BLaER1 (cell line): ENCODE measurements at regions not wholly inside any gene's neighbourhood (a gene's known extent, or its start where the extent isn't known, plus 50 kb on each side); places are given as distances from the start of the nearest gene placed in this dataset.

Experiments used
- H3K27ac ChIP-seq: shearing (Covaris generic); formaldehyde crosslinking; 2 replicates; pipeline ENCODE4 v1.8.1; 2022
- H3K27me3 ChIP-seq: shearing (Covaris generic); formaldehyde crosslinking; 2 replicates; pipeline ENCODE4 v1.8.1; 2022
- H3K36me3 ChIP-seq: shearing (Covaris generic); formaldehyde crosslinking; 2 replicates; pipeline ENCODE4 v1.8.1; 2022
- H3K4me1 ChIP-seq: shearing (Covaris generic); formaldehyde crosslinking; 2 replicates; pipeline ENCODE4 v1.8.1; 2022
- H3K4me2 ChIP-seq: shearing (Covaris generic); formaldehyde crosslinking; 2 replicates; pipeline ENCODE4 v1.8.1; 2022
- H3K4me3 ChIP-seq: shearing (Covaris generic); formaldehyde crosslinking; 2 replicates; pipeline ENCODE4 v1.8.1; 2022
- H3K9ac ChIP-seq: shearing (Covaris generic); formaldehyde crosslinking; 2 replicates; pipeline ENCODE4 v1.8.1; 2022
- H3K9me3 ChIP-seq: shearing (Covaris generic); formaldehyde crosslinking; 2 replicates; pipeline ENCODE4 v1.8.1; 2022
- H4K20me1 ChIP-seq: shearing (Covaris generic); formaldehyde crosslinking; 2 replicates; pipeline ENCODE4 v1.8.1; 2022
- Cebpa-rat ChIP-seq: shearing (Covaris generic); IDR thresholded peaks from 2 replicates; pipeline ENCODE4 v1.8.1; 2022

DNA sequence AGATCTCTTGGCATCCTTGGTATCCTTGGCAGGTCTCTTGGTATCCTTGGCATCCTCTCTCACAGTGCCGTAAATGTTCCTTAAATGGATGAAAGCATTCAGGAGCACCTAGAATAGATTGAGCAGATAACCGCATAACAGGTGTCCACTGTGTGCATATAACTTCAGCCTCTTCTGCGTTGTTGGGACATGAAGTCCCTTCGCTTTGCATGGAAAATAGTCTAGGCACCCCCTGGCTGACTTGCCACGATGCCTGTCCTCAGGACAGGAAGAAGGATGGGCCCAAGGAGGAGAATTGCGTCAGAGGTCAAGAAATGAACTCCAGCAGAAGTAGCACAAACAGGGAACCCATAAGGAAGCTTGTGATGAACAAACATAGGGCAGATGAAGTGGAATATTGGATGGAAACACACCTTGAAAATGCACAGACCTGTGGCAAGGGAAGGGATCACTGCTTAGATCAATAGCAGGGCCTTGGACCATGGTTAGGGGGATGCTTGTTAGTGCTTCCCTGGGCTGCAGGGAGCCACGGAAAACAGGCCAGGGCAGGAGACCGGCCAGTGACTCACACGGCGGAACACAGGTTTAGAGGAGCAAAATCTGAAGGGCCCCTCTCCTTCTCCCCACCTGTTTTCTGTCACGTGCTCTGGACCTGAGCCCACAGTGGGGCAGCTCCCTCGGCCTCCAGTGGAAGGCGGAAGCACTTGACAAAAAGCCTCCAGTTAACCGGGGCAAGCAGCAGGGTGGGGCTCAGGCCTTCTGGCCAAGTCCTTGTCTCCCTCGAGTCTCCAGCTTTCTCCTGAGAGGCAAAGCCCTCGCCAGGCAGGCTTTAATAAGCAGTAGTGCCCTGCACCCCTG, 99.2 kb upstream of the ASAP2 start:
- H3K4me1 ChIP-seq, result peaks cover 60% of the 10 kb centered on the region
- H3K27me3 ChIP-seq, result peaks cover 13% of the 10 kb centered on the region; the same call in 1 of the 2 replicates
- no peak for TF ChIP-seq Cebpa-rat
- H3K36me3 ChIP-seq, result no peaks in the 10 kb centered on the region
- no peak overlapping the region for H3K4me3 ChIP-seq
- peak overlapping the region; percentile 60 for H3K4me2 ChIP-seq
- no peaks in the 10 kb centered on the region for H4K20me1 ChIP-seq
- H3K9me3 ChIP-seq, result no peaks in the 10 kb centered on the region
- no peak overlapping the region for H3K9ac ChIP-seq
- peak overlapping the region; percentile 74 for H3K27ac ChIP-seq

DNA sequence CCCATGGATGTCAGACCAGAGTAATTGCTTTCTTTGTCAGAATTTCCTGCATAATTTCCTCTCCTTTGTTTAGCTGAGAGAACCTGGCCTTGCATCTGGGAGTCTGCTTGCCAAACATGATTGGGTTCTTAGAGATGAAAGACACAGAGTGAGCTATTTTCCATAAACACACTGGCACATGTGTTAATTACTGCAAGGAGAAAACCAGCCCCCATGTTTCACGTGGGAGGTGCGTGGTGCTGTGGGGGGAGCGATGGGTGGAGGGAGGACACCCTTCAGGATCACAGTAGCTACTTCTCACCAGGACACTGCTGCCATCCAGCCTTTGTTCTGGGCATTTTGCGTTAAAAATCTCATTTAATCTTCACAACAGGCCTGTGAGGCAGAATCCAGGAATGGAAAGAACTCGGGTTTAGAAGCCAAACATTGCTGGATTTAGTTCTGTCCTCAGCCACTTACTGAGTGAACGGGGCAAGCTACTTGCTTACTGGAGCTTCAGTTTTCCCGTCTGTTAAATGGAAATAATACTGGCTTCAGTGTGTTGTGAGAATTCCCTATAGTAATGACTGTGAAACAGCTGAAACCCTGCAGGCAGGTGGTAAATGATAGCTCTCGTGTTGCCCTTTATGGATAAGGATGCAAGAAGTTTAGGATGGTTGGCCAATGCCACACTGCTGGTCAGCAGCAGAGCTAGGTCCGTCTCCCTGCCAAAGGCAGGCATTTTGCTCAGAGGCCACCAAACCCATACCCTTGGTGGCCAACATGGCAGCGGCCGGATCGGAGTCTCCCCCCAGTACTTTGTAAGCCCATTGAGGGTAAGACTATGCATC, 100.1 kb upstream of the ASAP2 start:
- no peak overlapping the region for H3K4me3 ChIP-seq
- H3K9me3 ChIP-seq, result no peaks in the 10 kb centered on the region
- H3K4me1 ChIP-seq, result peaks cover 55% of the 10 kb centered on the region
- no peaks in the 10 kb centered on the region for H4K20me1 ChIP-seq
- H3K27ac ChIP-seq, result no peak overlapping the region
- no peak for TF ChIP-seq Cebpa-rat
- H3K4me2 ChIP-seq, result peak overlapping the region; percentile 19; the same call in 1 of the 2 replicates
- no peak overlapping the region for H3K9ac ChIP-seq
- peaks cover 13% of the 10 kb centered on the region; the same call in 1 of the 2 replicates for H3K27me3 ChIP-seq
- no peaks in the 10 kb centered on the region for H3K36me3 ChIP-seq

DNA sequence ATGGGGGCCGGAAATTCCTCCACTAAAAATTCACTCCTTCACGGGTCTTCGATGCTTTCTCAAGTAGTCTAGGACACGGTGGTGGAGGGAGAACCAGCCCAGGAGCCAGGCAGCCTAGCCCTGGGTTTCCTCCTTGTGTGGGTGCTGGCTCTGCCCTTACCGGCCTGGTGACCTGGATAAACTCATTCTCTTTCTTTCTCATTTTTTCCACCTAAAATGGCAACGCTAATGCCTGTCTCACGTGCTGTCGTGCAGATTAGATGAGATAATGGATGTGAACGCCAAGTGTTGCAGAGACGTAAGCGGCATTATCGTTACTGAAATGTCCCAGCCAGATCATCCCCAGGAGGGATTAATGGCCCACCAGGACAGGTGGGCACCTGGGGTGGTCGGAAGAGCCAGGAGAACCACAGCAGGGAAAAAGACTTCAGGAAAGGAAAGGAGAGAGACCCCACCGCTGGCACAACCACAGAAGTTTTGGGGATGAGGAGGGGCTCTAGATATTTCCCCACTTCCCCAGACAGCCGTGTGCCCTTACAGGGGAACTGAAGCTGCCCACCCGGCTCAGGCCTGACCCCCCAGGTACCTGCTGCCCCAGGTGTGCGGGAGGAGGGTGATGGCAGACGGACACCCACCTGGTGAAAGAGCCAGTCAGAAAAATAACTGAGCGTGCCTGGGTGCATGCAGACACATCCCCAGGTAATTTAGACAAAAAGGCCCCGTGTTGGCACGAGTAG, 100.8 kb upstream of the ASAP2 start:
- Histone ChIP-seq H3K9ac (no peak overlapping the region), H3K4me3 (no peak overlapping the region), H3K36me3 (no peaks in the 10 kb centered on the region), H4K20me1 (no peaks in the 10 kb centered on the region), H3K27me3 (peaks cover 13% of the 10 kb centered on the region; the same call in 1 of the 2 replicates), H3K9me3 (no peaks in the 10 kb centered on the region), H3K27ac (no peak overlapping the region), H3K4me2 (peak overlapping the region; percentile 19; the same call in 1 of the 2 replicates), H3K4me1 (peaks cover 55% of the 10 kb centered on the region)
- TF ChIP-seq Cebpa-rat, result no peak

DNA sequence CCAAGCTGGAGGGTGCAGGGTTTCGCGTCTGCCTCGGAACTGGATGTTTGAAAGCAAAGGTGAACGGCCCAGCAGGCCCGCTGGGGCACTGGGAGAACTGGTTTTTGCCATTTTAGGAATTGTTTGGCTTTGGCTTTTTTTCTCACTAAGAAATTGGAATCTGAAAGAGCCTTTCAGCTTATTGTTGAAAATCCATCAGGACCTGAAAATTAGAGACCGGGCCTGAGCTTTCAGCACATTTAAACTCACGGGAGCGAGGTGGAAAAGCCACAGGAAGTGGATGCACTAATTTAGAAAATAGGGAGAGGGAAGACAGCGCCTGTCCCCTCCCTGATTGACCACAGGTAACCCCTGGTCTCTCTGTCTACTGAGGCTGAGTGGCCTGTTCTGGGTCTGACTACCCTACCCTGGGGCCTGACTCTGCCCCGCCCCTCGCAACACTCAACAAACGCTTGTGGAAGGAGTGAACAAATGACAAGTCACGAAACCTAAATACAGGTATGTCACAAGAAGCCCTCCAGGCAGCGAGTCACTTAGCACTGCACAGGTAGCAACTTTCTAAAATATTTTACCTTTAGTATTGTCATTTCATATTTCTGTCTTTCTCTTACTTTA, 100.3 kb upstream of the MBOAT2 start:
- TF ChIP-seq Cebpa-rat, result no peak
- Histone ChIP-seq H3K36me3 (no peaks in the 10 kb centered on the region), H3K4me3 (no peak overlapping the region), H3K9ac (no peak overlapping the region), H3K9me3 (no peaks in the 10 kb centered on the region), H4K20me1 (no peaks in the 10 kb centered on the region), H3K27me3 (peaks cover 13% of the 10 kb centered on the region; the same call in 1 of the 2 replicates), H3K4me1 (peaks cover 59% of the 10 kb centered on the region), H3K4me2 (peak overlapping the region; percentile 47), H3K27ac (no peak overlapping the region)

DNA sequence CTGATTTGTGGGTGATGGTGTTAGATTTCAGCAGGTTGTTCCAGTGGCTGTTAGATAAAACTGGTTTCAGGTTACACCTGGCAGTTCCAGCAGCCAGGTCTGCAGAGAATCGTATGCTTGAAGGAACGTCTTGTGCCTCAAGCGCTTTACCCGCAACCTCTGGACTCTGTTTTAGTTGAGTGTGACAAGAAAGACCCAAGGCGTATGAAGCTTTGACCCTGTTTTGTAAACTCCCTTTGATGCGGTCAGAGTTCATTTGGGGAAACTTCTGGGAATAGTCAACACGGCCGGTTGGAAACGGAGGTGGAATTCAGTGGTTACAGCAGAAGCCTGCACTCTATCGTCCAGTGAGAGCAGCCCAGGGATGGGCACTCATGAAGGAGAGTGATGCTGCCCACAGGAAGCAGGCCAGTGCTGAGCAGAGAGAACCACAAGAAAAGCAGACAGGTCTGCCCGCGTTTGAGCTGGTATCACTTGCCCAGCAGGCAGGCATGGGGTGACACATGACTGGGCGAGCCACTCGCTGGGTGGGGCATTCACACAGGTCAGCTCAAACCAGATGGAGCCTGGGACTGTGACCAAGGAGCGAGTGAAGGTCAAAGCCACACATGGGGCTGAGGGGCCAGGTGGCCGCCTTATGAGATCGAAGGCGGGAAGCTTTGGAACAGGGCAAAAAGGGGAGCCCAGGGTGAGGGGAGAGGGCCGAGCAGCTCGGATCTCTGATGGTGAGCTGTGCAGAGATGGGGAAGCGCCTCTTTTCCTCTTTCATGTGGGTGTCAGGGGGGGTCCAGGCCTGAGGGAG, 99.6 kb upstream of the MBOAT2 start:
- Histone ChIP-seq H3K4me2 (peak overlapping the region; percentile 47), H3K27me3 (peaks cover 13% of the 10 kb centered on the region; the same call in 1 of the 2 replicates)
- no peak for TF ChIP-seq Cebpa-rat

DNA sequence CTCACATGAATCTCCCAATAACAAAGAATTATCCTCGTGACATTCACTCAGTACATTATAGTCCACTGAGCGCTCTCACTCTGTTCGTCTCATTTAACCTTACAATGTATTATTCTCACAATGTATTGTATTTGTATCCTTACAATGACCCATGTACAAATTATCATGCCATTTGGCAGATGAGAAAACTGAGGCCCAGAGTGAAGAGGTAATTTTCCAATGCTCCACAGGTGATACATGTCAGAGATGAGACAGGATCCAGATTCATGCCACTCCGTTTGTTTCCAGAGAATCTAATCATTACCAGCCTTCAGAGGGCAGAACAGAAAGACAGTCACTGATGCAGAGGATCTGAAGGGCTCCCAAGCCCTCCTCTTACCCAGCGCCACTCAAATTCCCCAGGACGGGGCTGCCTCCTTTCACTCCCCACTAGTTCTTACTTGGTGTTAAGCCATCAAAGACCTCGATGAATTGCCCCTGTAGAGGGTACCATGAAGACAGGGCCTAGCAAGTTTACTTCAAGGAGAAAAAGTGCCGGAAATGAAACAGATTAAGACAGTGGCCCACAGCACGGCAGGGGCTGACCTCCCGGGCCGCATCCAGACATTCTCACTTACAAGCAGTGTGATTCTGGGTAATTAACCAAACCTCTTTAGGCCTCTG, 98.4 kb upstream of the MBOAT2 start:
- Histone ChIP-seq H3K27me3 (peaks cover 13% of the 10 kb centered on the region; the same call in 1 of the 2 replicates), H4K20me1 (no peaks in the 10 kb centered on the region), H3K36me3 (no peaks in the 10 kb centered on the region), H3K9me3 (no peaks in the 10 kb centered on the region), H3K27ac (no peak overlapping the region), H3K4me3 (no peak overlapping the region), H3K9ac (no peak overlapping the region), H3K4me2 (no peak overlapping the region), H3K4me1 (peaks cover 59% of the 10 kb centered on the region)
- no peak for TF ChIP-seq Cebpa-rat

More for the DNA sequence above, 99.6 kb upstream of the MBOAT2 start:
- Histone ChIP-seq H3K9me3 (no peaks in the 10 kb centered on the region), H3K4me1 (peaks cover 59% of the 10 kb centered on the region), H3K9ac (no peak overlapping the region), H4K20me1 (no peaks in the 10 kb centered on the region), H3K4me3 (no peak overlapping the region), H3K27ac (no peak overlapping the region), H3K36me3 (no peaks in the 10 kb centered on the region)

DNA sequence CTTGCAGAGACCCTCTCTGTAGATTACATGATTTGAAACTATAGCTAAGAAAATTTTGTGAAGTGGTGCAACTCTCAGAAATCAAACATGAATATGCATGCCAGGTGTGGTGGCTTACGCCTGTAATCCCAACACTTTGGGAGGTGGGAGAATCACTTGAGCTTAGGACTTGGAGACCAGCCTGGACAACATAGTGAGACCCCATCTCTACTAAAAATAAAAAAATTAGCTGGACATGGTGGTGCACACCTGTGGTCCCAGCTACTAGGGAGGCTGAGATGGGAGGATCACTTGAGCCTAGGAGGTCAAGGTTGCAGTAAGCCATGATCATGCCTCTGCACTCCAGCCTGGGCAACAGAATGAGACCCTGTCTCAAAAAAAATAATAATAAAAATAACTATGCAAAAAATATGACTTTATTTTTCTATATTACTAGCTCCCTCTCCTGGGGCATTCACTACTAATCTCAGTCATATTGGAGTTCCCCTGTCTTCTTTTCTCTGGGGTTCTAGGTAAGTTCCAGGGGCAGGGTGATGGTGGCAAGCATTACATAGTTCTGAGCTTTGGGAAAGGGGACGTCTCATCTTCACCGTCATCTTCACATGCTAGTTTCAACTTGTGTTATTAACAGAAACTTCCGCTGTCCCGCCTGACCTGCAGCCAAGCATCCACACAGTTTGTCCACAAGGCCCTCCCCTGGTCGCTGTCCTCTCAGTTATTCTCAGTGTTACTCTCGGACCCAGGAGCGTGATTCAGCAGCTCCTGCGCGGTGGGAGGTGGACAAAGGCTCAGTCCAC, 96.8 kb upstream of the MBOAT2 start:
- Histone ChIP-seq H4K20me1 (no peaks in the 10 kb centered on the region), H3K9me3 (no peaks in the 10 kb centered on the region), H3K4me2 (no peak overlapping the region; the same call in 1 of the 2 replicates), H3K4me3 (no peak overlapping the region), H3K27me3 (no peaks in the 10 kb centered on the region), H3K4me1 (peaks cover 64% of the 10 kb centered on the region), H3K9ac (no peak overlapping the region), H3K27ac (no peak overlapping the region), H3K36me3 (no peaks in the 10 kb centered on the region)
- no peak for TF ChIP-seq Cebpa-rat
